OCI-LY1 (cell line): ENCODE measurements at regions not wholly inside any gene's neighbourhood (a gene's known extent, or its start where the extent isn't known, plus 50 kb on each side); places are given as distances from the start of the nearest gene placed in this dataset.
"Not testable (repeated sequence)": the region's sequence is repeated elsewhere in the genome, so short reads cannot be mapped to it uniquely, and the experiment has no call there.

ENCODE experiments used
- H2AFZ ChIP-seq: fragments of 200-600 bp; sonication (generic), shearing (Covaris generic); 2 replicates; pipeline ENCODE4 v1.6.0; 2014; ENCODE audit warnings: antibody characterized with exemption, mild to moderate bottlenecking, low read length
- H3F3A ChIP-seq: fragments of 200-600 bp; sonication (generic), shearing (Covaris generic); 2 replicates; pipeline ENCODE4 v1.6.0; 2014; ENCODE audit warnings: mild to moderate bottlenecking, antibody characterized with exemption, low read length, moderate library complexity; ENCODE audit not compliant: insufficient read depth
- H3K27ac ChIP-seq: fragments of 200-600 bp; sonication (generic); 2 replicates; pipeline ENCODE4 v1.5.1; 2014; ENCODE audit warnings: low read length, mixed run types, mild to moderate bottlenecking, low read depth; ENCODE audit not compliant: poor library complexity, severe bottlenecking
- H3K27me3 ChIP-seq: fragments of 200-600 bp; sonication (generic); 2 replicates; pipeline ENCODE4 v1.6.0; 2014; ENCODE audit warnings: antibody characterized with exemption, mild to moderate bottlenecking, low read length, moderate library complexity; ENCODE audit not compliant: insufficient read depth
- H3K36me3 ChIP-seq: fragments of 200-600 bp; sonication (generic); 2 replicates; pipeline ENCODE4 v1.6.1; 2014; ENCODE audit warnings: mild to moderate bottlenecking, antibody characterized with exemption, low read length, moderate library complexity, mixed read lengths; ENCODE audit not compliant: insufficient read depth
- H3K4me1 ChIP-seq: fragments of 200-600 bp; sonication (generic); 2 replicates; pipeline ENCODE4 v1.5.1; 2014; ENCODE audit warnings: mild to moderate bottlenecking, low read length, moderate library complexity; ENCODE audit not compliant: insufficient read depth, severe bottlenecking
- H3K4me2 ChIP-seq: fragments of 200-600 bp; sonication (generic), shearing (Covaris generic); 2 replicates; pipeline ENCODE4 v1.6.1; 2014; ENCODE audit warnings: low read length
- H3K4me3 ChIP-seq: fragments of 200-600 bp; sonication (generic); 2 replicates; pipeline ENCODE4 v1.5.1; 2014; ENCODE audit warnings: low read length, low read depth, mild to moderate bottlenecking, mixed read lengths; ENCODE audit not compliant: poor library complexity, severe bottlenecking
- H3K79me2 ChIP-seq: fragments of 200-600 bp; shearing (Covaris generic); 2 replicates; pipeline ENCODE4 v1.6.1; 2016; ENCODE audit warnings: mixed run types, low read length, mixed read lengths; ENCODE audit not compliant: insufficient read depth
- H3K9ac ChIP-seq: fragments of 200-600 bp; sonication (generic), shearing (Covaris generic); 2 replicates; pipeline ENCODE4 v1.6.1; 2014; ENCODE audit warnings: mild to moderate bottlenecking, low read length, mixed read lengths
- H3K9me2 ChIP-seq: fragments of 200-600 bp; sonication (generic), shearing (Covaris generic); 2 replicates; pipeline ENCODE4 v1.6.1; 2014; ENCODE audit warnings: low read depth, mild to moderate bottlenecking, low read length, mixed read lengths
- H3K9me3 ChIP-seq: fragments of 200-600 bp; shearing (Covaris generic); 2 replicates; pipeline ENCODE4 v1.6.1; 2014; ENCODE audit warnings: low read length, mixed read lengths
- H4K20me1 ChIP-seq: fragments of 200-600 bp; sonication (generic), shearing (Covaris generic); 2 replicates; pipeline ENCODE4 v1.6.0; 2016; ENCODE audit warnings: mild to moderate bottlenecking, low read length; ENCODE audit not compliant: insufficient read depth
- EZH2 ChIP-seq: fragments of 200-600 bp; sonication (generic), shearing (Covaris generic); IDR thresholded peaks from 2 replicates; pipeline ENCODE4 v1.8.0; 2017; ENCODE audit warnings: borderline replicate concordance, mixed run types, mild to moderate bottlenecking, antibody characterized with exemption, low read length, moderate library complexity, mixed read lengths
- TF ChIP-seq, protein P1 (sequence below): fragments of 200-600 bp; sonication (generic), shearing (Covaris generic); IDR thresholded peaks from 2 replicates; pipeline ENCODE4 v1.5.1; 2017; ENCODE audit warnings: mild to moderate bottlenecking, antibody characterized with exemption, low read length, moderate library complexity, mixed read lengths

DNA sequence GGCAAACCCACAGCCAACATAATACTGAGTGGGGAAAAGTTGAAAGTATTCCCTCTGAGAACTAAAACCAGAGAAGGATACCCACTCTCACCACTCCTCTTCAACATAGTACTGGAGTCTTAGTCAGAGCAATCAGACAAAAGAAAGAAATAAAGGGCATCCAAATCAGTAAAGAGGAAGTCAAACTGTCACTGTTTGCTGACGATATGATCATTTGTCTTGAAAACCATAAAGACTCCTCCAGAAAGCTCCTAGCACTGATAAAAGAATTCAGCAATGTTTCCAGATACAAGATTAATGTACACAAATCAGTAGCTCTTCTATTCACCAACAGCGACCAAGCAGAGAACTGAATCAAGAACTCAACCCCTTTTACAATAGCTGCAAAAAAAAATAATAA, 64.0 kb upstream of the SSTR4 start:
- not testable (repeated sequence) for H3K27ac ChIP-seq, H3K4me2 ChIP-seq, H3F3A ChIP-seq, H3K79me2 ChIP-seq, H3K9me2 ChIP-seq, H3K4me1 ChIP-seq, H2AFZ ChIP-seq, H3K9ac ChIP-seq, H3K9me3 ChIP-seq, H4K20me1 ChIP-seq, H3K4me3 ChIP-seq, H3K27me3 ChIP-seq, H3K36me3 ChIP-seq

DNA sequence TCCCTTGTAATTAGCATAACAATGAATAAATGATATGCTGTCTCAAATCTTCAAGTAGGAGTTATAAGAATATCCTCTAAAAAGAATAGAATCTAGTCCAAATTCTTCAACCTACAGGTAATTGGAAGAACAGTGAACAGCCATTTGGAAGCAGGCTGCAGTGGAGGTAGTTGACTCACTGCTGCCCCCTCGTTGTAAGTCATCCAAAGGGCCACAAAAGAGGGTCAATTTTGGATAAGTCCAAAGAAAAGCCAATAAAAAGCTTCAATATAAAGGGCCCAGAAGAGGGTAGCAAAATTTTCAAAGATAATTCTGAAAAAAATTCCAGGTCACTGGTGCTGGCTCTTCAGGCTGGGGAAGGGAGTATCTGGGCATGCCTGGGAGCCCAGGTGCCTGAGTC, 60.8 kb upstream of the SSTR4 start:
- Histone ChIP-seq H3K4me1 (no peaks in the 10 kb centered on the region), H3K9me2 (no peaks in the 10 kb centered on the region), H4K20me1 (no peaks in the 10 kb centered on the region)

DNA sequence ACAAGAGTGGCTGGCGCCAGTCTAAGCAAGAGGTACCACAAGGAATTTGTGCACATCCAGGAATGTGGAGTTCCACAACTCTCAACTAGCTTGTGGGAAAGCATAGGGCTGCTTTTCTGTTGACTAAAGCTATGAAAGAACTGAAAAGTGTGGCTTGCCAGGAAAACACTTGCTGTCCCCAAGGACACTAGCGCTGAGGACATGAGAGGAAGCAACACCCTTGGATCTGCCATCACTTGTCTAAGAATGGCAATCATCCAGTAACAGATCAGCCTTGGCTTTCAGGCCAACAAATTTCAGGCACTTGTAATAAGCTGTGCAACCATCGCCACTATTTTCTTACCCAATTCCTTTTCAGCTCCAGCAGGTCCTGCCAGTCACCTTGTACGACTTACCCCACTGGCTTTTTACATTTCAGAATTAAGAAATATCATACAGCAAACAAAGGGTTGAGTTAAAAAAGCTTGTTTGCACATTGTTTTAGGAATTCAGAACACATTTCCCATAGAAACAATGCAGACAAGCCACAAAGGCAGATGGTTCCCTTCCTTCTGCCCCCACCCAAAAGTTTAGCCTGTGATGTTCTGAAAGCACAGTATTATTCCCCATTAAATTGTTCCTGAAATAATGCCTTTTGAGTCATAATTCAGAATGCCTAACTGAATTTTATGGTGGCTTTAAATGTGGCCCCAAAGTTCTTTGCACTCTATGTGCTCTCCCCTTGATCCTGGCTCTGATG, 57.9 kb upstream of the SSTR4 start:
- Histone ChIP-seq H3K4me3 (no peak overlapping the region), H3K36me3 (no peaks in the 10 kb centered on the region), H3K27ac (no peak overlapping the region), H3F3A (no peaks in the 10 kb centered on the region), H3K9ac (no peak overlapping the region), H3K9me3 (no peaks in the 10 kb centered on the region), H3K79me2 (no peaks in the 10 kb centered on the region), H3K4me2 (no peak overlapping the region), H3K9me2 (no peaks in the 10 kb centered on the region), H3K4me1 (no peaks in the 10 kb centered on the region), H3K27me3 (no peaks in the 10 kb centered on the region), H2AFZ (no peak overlapping the region), H4K20me1 (no peaks in the 10 kb centered on the region)
- no peak for TF ChIP-seq EZH2
- TF ChIP-seq, protein P1, sequence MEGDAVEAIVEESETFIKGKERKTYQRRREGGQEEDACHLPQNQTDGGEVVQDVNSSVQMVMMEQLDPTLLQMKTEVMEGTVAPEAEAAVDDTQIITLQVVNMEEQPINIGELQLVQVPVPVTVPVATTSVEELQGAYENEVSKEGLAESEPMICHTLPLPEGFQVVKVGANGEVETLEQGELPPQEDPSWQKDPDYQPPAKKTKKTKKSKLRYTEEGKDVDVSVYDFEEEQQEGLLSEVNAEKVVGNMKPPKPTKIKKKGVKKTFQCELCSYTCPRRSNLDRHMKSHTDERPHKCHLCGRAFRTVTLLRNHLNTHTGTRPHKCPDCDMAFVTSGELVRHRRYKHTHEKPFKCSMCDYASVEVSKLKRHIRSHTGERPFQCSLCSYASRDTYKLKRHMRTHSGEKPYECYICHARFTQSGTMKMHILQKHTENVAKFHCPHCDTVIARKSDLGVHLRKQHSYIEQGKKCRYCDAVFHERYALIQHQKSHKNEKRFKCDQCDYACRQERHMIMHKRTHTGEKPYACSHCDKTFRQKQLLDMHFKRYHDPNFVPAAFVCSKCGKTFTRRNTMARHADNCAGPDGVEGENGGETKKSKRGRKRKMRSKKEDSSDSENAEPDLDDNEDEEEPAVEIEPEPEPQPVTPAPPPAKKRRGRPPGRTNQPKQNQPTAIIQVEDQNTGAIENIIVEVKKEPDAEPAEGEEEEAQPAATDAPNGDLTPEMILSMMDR = no peak

More for the DNA sequence above, 60.8 kb upstream of the SSTR4 start:
- H3K36me3 ChIP-seq = no peaks in the 10 kb centered on the region
- H3K27me3 ChIP-seq = no peaks in the 10 kb centered on the region
- H3K79me2 ChIP-seq = no peaks in the 10 kb centered on the region
- no peak overlapping the region for H3K27ac ChIP-seq
- TF ChIP-seq, protein P1 = peak; percentile 62
- TF ChIP-seq EZH2 = no peak
- no peaks in the 10 kb centered on the region for H3K9me3 ChIP-seq
- no peak overlapping the region for H3K4me2 ChIP-seq
- no peak overlapping the region for H3K9ac ChIP-seq
- no peaks in the 10 kb centered on the region for H3F3A ChIP-seq
- H2AFZ ChIP-seq = no peak overlapping the region
- no peak overlapping the region for H3K4me3 ChIP-seq

DNA sequence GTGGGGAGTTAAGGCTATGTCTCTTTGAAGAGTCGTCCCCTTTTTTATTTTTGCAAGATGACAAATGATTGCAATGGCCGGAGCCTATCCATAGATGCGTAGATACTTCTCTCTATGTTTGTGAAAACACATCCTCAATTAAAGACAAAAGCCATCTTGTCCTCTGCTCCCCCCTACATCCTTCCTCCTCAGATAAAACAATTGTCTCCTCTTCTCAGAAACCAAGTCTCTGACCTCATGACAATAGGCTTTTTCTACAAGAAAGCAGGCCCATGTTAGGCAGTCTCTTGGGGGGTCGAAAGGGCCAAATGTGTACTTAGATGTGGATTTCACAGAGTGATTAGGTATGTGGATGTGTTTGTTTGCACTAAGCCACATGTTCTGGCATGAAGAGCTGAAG, 51.1 kb upstream of the SSTR4 start:
- Histone ChIP-seq H3K79me2 (no peaks in the 10 kb centered on the region), H3K27me3 (no peaks in the 10 kb centered on the region), H3K27ac (no peak overlapping the region), H3K4me1 (no peaks in the 10 kb centered on the region), H3K9ac (no peak overlapping the region), H3F3A (no peaks in the 10 kb centered on the region), H3K36me3 (no peaks in the 10 kb centered on the region), H3K9me3 (no peaks in the 10 kb centered on the region), H3K4me3 (no peak overlapping the region), H3K9me2 (no peaks in the 10 kb centered on the region), H3K4me2 (no peak overlapping the region), H4K20me1 (no peaks in the 10 kb centered on the region), H2AFZ (no peak overlapping the region)
- no peak for TF ChIP-seq EZH2
- TF ChIP-seq, protein P1 = no peak
